ENCODE measurements at regions not wholly inside any gene's neighbourhood (a gene's known extent, or its start where the extent isn't known, plus 50 kb on each side); places are given as distances from the start of the nearest gene placed in this dataset.

GRCh38 chr17:71363661-71364060 lies 757.2 kb upstream of the SOX9 start:
- TF ChIP-seq POLR2AphosphoS5 (IDR thresholded peaks at IDR 0.05; ENCODE audit: low read depth): no peak
- TF ChIP-seq CTCF (conservative IDR thresholded peaks at IDR 0.05; ENCODE audit: low read depth in 2 of 2): no peak
- TF ChIP-seq EZH2 (IDR thresholded peaks at IDR 0.05; ENCODE audit: low read depth, unreplicated experiment): no peak
- no peak for TF ChIP-seq CREB1 (CRISPR knock-in tag; IDR thresholded peaks at IDR 0.05; ENCODE audit: low read depth)
- no peak for TF ChIP-seq REST (IDR thresholded peaks at IDR 0.05; ENCODE audit: unreplicated experiment)
- no peak for TF ChIP-seq EZH2phosphoT487 (IDR thresholded peaks at IDR 0.05; ENCODE audit: unreplicated experiment)
- TF ChIP-seq ZNF114 (CRISPR knock-in tag; IDR thresholded peaks at IDR 0.05): no peak
- no peak for TF ChIP-seq STAT1 (IDR thresholded peaks at IDR 0.05; ENCODE audit: unreplicated experiment)
- TF ChIP-seq NANOG (IDR thresholded peaks at IDR 0.05; ENCODE audit: borderline replicate concordance): no peak
- TF ChIP-seq ETS1 (IDR thresholded peaks at IDR 0.05): no peak
- no peak for TF ChIP-seq ZNF331 (CRISPR knock-in tag; IDR thresholded peaks at IDR 0.05; ENCODE audit: low read depth)
- no peak for TF ChIP-seq ZNF462 (CRISPR knock-in tag; IDR thresholded peaks at IDR 0.05)

Data from GM23338 (cell line).